ENCODE measurements at regions not wholly inside any gene's neighbourhood (a gene's known extent, or its start where the extent isn't known, plus 50 kb on each side); places are given as distances from the start of the nearest gene placed in this dataset.

GRCh38 chr14:75363130-75363529 lies 64.7 kb upstream of the JDP2 start:
- Histone ChIP-seq H3K4me3 (ENCODE audit: low read length in 2 of 2) (no peak overlapping the region), H3K9me3 (ENCODE audit: control insufficient read depth in 1 of 2, low read length in 2 of 2) (no peaks in the 10 kb centered on the region), H3K4me1 (ENCODE audit: insufficient read depth, low read length) (no peaks in the 10 kb centered on the region), H3K27ac (ENCODE audit: low read depth, low read length) (no peak overlapping the region), H3K36me3 (ENCODE audit: insufficient read depth, low read length) (no peaks in the 10 kb centered on the region), H3K27me3 (ENCODE audit: insufficient read depth, low read length) (no peaks in the 10 kb centered on the region)
- H3K27ac Mint-ChIP-seq, result no peak overlapping the region
- POLR2A ChIA-PET (ENCODE audit: partially characterized antibody), result no interaction called here
- H3K9me3 Mint-ChIP-seq, result no peaks in the 10 kb centered on the region
- intact Hi-C loops (cut with micrococcal nuclease), result no loop called here
- peaks cover 3 to 21% (median 10%) of the 10 kb centered on the region in 4 donors for H3K4me1 Mint-ChIP-seq
- no peaks in the 10 kb centered on the region for H3K36me3 Mint-ChIP-seq
- no peak for DNase-seq
- H3K27me3 Mint-ChIP-seq, result peaks cover 0 to 3% of the 10 kb centered on the region in 2 donors
- CTCF ChIA-PET (ENCODE audit: partially characterized antibody), result interaction anchor here (1.9 kb wide), 1 partner anchor 12 kb away, joined by 5 read pairs; no protein-coding TSS in a partner anchor
- no peak overlapping the region for H3K4me3 Mint-ChIP-seq

- Mint-ChIP-seq H3K27ac (peak overlapping the region in 1 of 7 donors; percentile 59), H3K9me3 (peaks cover 0 to 1% (median 0%) of the 10 kb centered on the region in 8 donors), H3K36me3 (no peaks in the 10 kb centered on the region), H3K4me3 (peak overlapping the region in 3 of 8 donors; percentile 4 to 69 (median 54)), H3K27me3 (peaks cover 0 to 3% of the 10 kb centered on the region in 2 donors), H3K4me1 (peaks cover 3 to 21% (median 10%) of the 10 kb centered on the region in 4 donors)
- H3K36me3 ChIP-seq (ENCODE audit: insufficient read depth, low read length), result no peaks in the 10 kb centered on the region
- no peaks in the 10 kb centered on the region for H3K9me3 ChIP-seq (ENCODE audit: control insufficient read depth in 1 of 2, low read length in 2 of 2)
- CTCF ChIA-PET (ENCODE audit: partially characterized antibody), result interaction anchor here (1.9 kb wide), 1 partner anchor 11 kb away, joined by 5 read pairs; no protein-coding TSS in a partner anchor
- no peak overlapping the region for H3K4me3 ChIP-seq (ENCODE audit: low read length in 2 of 2)
- intact Hi-C loops (cut with micrococcal nuclease), result no loop called here
- no peak overlapping the region for H3K27ac ChIP-seq (ENCODE audit: low read depth, low read length)
- no peaks in the 10 kb centered on the region for H3K4me1 ChIP-seq (ENCODE audit: insufficient read depth, low read length)
- DNase-seq, result no peak
- POLR2A ChIA-PET (ENCODE audit: partially characterized antibody), result no interaction called here
- no peaks in the 10 kb centered on the region for H3K27me3 ChIP-seq (ENCODE audit: insufficient read depth, low read length)
Measured at GRCh38 chr14:75363570-75364227, 64.1 kb upstream of the JDP2 start.

DNA sequence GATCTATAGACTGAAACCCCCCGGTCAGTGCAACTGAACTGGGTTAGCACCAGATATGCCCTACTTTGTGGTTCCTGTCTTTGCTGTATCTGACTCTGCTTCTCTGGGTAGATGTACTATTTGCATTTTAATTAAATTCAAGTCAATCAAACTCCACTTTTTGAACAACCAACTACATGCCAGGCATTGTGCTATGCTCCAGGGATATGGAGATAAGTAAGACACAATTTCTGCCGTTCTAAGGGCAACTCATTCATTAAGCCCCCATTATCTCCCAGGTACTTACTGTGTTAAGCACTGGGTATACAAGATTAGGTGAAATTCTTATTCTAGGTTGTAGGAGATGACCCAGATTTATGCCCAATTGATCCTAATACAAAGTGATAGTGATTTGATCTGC lies 62.7 kb upstream of the JDP2 start:
- H3K27ac Mint-ChIP-seq, result no peak overlapping the region
- H3K9me3 ChIP-seq (ENCODE audit: control insufficient read depth in 1 of 2, low read length in 2 of 2), result no peaks in the 10 kb centered on the region
- CTCF ChIA-PET (ENCODE audit: partially characterized antibody), result no interaction called here
- POLR2A ChIA-PET (ENCODE audit: partially characterized antibody), result no interaction called here
- no peaks in the 10 kb centered on the region for H3K4me1 ChIP-seq (ENCODE audit: insufficient read depth, low read length)
- peaks cover 0 to 3% of the 10 kb centered on the region in 2 donors for H3K27me3 Mint-ChIP-seq
- H3K4me3 ChIP-seq (ENCODE audit: low read length in 2 of 2), result no peak overlapping the region
- no peaks in the 10 kb centered on the region for H3K36me3 ChIP-seq (ENCODE audit: insufficient read depth, low read length)
- no peaks in the 10 kb centered on the region for H3K27me3 ChIP-seq (ENCODE audit: insufficient read depth, low read length)
- DNase-seq, result no peak
- H3K4me1 Mint-ChIP-seq, result peaks cover 3 to 21% (median 10%) of the 10 kb centered on the region in 4 donors
- no peaks in the 10 kb centered on the region for H3K36me3 Mint-ChIP-seq
- intact Hi-C loops (cut with micrococcal nuclease), result no loop called here
- peaks cover 0 to 3% (median 0%) of the 10 kb centered on the region in 8 donors for H3K9me3 Mint-ChIP-seq
- no peak overlapping the region for H3K27ac ChIP-seq (ENCODE audit: low read depth, low read length)
- H3K4me3 Mint-ChIP-seq, result no peak overlapping the region

DNA sequence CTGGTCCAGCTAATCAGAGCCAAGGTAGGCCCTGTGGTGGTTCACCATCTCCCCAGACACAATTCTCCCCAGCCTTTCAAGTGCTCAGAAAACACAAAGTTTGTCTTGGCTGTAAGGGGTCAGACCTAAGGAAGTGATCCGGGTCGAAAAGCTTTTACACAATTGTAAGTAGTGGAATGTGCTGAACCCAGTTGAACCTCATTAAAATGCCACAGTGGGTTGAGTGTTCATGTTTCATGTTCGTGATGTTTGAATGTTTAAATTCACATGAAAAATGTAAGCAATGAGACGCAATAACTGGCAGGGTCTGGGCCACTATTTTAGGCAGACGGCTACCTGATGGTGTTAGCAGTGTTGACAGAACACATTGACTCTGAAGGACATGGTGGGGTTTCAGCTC lies 60.9 kb upstream of the JDP2 start:
- H3K27ac Mint-ChIP-seq, result no peak overlapping the region
- intact Hi-C loops (cut with micrococcal nuclease), result no loop called here
- Histone ChIP-seq H3K4me3 (ENCODE audit: low read length in 2 of 2) (no peak overlapping the region), H3K27ac (ENCODE audit: low read depth, low read length) (no peak overlapping the region), H3K9me3 (ENCODE audit: control insufficient read depth in 1 of 2, low read length in 2 of 2) (no peaks in the 10 kb centered on the region), H3K4me1 (ENCODE audit: insufficient read depth, low read length) (no peaks in the 10 kb centered on the region), H3K27me3 (ENCODE audit: insufficient read depth, low read length) (no peaks in the 10 kb centered on the region), H3K36me3 (ENCODE audit: insufficient read depth, low read length) (no peaks in the 10 kb centered on the region)
- CTCF ChIA-PET (ENCODE audit: partially characterized antibody), result no interaction called here
- no peak overlapping the region for H3K4me3 Mint-ChIP-seq
- no peak for DNase-seq
- POLR2A ChIA-PET (ENCODE audit: partially characterized antibody), result no interaction called here
- H3K36me3 Mint-ChIP-seq, result no peaks in the 10 kb centered on the region
- peaks cover under 1 to 4% of the 10 kb centered on the region in 2 donors for H3K27me3 Mint-ChIP-seq
- peaks cover 0 to 3% (median 0%) of the 10 kb centered on the region in 8 donors for H3K9me3 Mint-ChIP-seq
- H3K4me1 Mint-ChIP-seq, result peaks cover 3 to 21% (median 10%) of the 10 kb centered on the region in 4 donors

GRCh38 chr14:75368333-75368732 lies 59.5 kb upstream of the JDP2 start:
- intact Hi-C loops (cut with micrococcal nuclease), result no loop called here

DNA sequence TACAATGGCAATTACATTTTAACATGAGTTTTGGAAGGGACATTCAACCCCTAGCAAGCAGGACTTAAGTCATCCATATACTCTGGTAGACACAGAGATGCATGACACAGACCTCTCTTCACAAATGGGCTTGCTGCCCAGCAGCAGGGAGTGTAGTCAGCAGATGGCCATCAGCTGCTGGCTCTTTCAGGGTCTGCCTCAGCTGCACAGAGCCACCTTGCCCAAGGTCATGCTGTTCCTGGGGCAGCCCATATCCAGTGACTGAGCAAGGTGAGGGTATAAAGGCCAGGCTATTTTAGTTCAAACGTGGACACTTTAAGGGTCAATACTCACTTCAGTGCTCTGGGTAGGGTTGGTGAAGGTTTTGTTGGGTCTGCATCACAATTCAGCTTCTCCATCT lies 58.3 kb upstream of the JDP2 start:
- Histone ChIP-seq H3K27ac (ENCODE audit: low read depth, low read length) (no peak overlapping the region), H3K36me3 (ENCODE audit: insufficient read depth, low read length) (no peaks in the 10 kb centered on the region), H3K27me3 (ENCODE audit: insufficient read depth, low read length) (peaks cover 4% of the 10 kb centered on the region), H3K4me1 (ENCODE audit: insufficient read depth, low read length) (no peaks in the 10 kb centered on the region), H3K4me3 (ENCODE audit: low read length in 2 of 2) (no peak overlapping the region), H3K9me3 (ENCODE audit: control insufficient read depth in 1 of 2, low read length in 2 of 2) (no peaks in the 10 kb centered on the region)
- no peak for DNase-seq
- H3K27ac Mint-ChIP-seq, result no peak overlapping the region
- H3K36me3 Mint-ChIP-seq, result no peaks in the 10 kb centered on the region
- POLR2A ChIA-PET (ENCODE audit: partially characterized antibody), result no interaction called here
- H3K9me3 Mint-ChIP-seq, result peaks cover 0 to 3% (median 0%) of the 10 kb centered on the region in 8 donors
- intact Hi-C loops (cut with micrococcal nuclease), result no loop called here
- CTCF ChIA-PET (ENCODE audit: partially characterized antibody), result interaction anchor here (1.1 kb wide), 1 partner anchor 12 kb away, joined by 3 read pairs; no protein-coding TSS in a partner anchor
- peaks cover 0 to 11% (median 5%) of the 10 kb centered on the region in 4 donors for H3K4me1 Mint-ChIP-seq
- peaks cover 7 to 9% of the 10 kb centered on the region in 2 donors for H3K27me3 Mint-ChIP-seq
- H3K4me3 Mint-ChIP-seq, result no peak overlapping the region

More at GRCh38 chr14:75368333-75368732, 59.5 kb upstream of the JDP2 start:
- Mint-ChIP-seq H3K36me3 (no peaks in the 10 kb centered on the region), H3K9me3 (peaks cover 0 to 3% (median 0%) of the 10 kb centered on the region in 8 donors), H3K27me3 (peaks cover 4 to 11% of the 10 kb centered on the region in 2 donors), H3K27ac (no peak overlapping the region), H3K4me1 (peaks cover 3 to 21% (median 9%) of the 10 kb centered on the region in 4 donors), H3K4me3 (no peak overlapping the region)
- Histone ChIP-seq H3K9me3 (ENCODE audit: control insufficient read depth in 1 of 2, low read length in 2 of 2) (no peaks in the 10 kb centered on the region), H3K4me3 (ENCODE audit: low read length in 2 of 2) (no peak overlapping the region), H3K4me1 (ENCODE audit: insufficient read depth, low read length) (no peaks in the 10 kb centered on the region), H3K27ac (ENCODE audit: low read depth, low read length) (no peak overlapping the region), H3K36me3 (ENCODE audit: insufficient read depth, low read length) (no peaks in the 10 kb centered on the region), H3K27me3 (ENCODE audit: insufficient read depth, low read length) (peaks cover 4% of the 10 kb centered on the region)
- DNase-seq, result no peak
- CTCF ChIA-PET (ENCODE audit: partially characterized antibody), result interaction anchor here (0.8 kb wide), 1 partner anchor 17 kb away, joined by 3 read pairs; no protein-coding TSS in a partner anchor
- POLR2A ChIA-PET (ENCODE audit: partially characterized antibody), result no interaction called here

DNA sequence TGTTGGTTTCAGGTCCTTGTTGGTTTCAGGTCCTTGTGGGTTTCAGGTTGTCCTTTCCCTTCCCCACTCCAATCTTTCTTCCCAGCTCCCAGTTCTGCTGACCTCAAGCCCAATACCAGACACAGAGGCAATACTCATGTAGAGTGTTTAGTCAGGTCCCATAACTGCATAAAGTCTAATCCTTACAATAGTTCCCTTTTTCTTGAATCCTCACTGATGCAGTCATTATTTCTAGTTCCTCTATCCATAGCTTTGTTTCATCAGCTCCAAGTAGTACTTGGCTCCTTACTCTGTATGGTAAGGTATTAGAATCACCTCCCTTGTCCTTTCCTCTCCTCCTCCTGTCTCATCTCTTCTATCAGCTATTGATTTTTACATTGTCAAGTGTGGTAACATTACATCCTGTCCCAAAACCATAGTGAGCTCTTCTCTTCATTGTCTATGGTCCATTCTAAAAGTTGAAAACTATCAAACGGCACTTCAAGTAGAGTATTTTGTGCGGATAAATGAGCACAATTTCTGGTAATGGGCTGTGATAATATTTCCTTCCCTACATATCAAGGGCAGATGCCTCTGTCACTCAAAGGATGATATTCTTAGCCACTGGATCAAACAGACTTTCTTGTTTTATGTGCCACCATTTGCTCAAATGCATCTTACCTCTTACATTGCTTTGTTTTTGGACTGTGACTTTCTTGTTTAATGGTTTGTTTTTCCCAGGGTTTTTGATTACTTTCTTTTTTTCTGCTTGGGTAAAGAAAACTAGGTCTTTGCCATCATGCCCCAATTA lies 57.2 kb upstream of the JDP2 start:
- peaks cover 0 to 3% (median 0%) of the 10 kb centered on the region in 8 donors for H3K9me3 Mint-ChIP-seq
- ChIA-PET POLR2A (ENCODE audit: partially characterized antibody) (no interaction called here), CTCF (ENCODE audit: partially characterized antibody) (interaction anchor here (1.1 kb wide), 1 partner anchor 11 kb away, joined by 3 read pairs; no protein-coding TSS in a partner anchor)
- intact Hi-C loops (cut with micrococcal nuclease), result no loop called here
- Histone ChIP-seq H3K4me3 (ENCODE audit: low read length in 2 of 2) (no peak overlapping the region), H3K27ac (ENCODE audit: low read depth, low read length) (no peak overlapping the region), H3K27me3 (ENCODE audit: insufficient read depth, low read length) (peaks cover 4% of the 10 kb centered on the region), H3K36me3 (ENCODE audit: insufficient read depth, low read length) (no peaks in the 10 kb centered on the region), H3K9me3 (ENCODE audit: control insufficient read depth in 1 of 2, low read length in 2 of 2) (no peaks in the 10 kb centered on the region), H3K4me1 (ENCODE audit: insufficient read depth, low read length) (no peaks in the 10 kb centered on the region)
- H3K36me3 Mint-ChIP-seq, result no peaks in the 10 kb centered on the region
- no peak overlapping the region for H3K4me3 Mint-ChIP-seq
- DNase-seq, result no peak
- no peak overlapping the region for H3K27ac Mint-ChIP-seq
- peaks cover 7 to 12% of the 10 kb centered on the region in 2 donors for H3K27me3 Mint-ChIP-seq
- H3K4me1 Mint-ChIP-seq, result peaks cover 0 to 2% (median under 1%) of the 10 kb centered on the region in 4 donors
